ENCODE measurements at regions not wholly inside any gene's neighbourhood (a gene's known extent, or its start where the extent isn't known, plus 50 kb on each side); places are given as distances from the start of the nearest gene placed in this dataset.

- no peak overlapping the region for H3K4me3 ChIP-seq (ENCODE audit: severe bottlenecking)
- no peaks in the 10 kb centered on the region for H3K27me3 ChIP-seq (ENCODE audit: insufficient read depth, poor library complexity, severe bottlenecking)
- DNase-seq (ENCODE audit: low spot score): no peak
- H3K36me3 ChIP-seq (ENCODE audit: low read depth): no peaks in the 10 kb centered on the region
- no peak for ATAC-seq (ENCODE audit: low read depth)
- H3K27ac ChIP-seq (ENCODE audit: poor library complexity, severe bottlenecking): no peak overlapping the region
- no peaks in the 10 kb centered on the region for H3K4me1 ChIP-seq (ENCODE audit: insufficient read depth, poor library complexity, severe bottlenecking)
- H3K9me3 ChIP-seq (ENCODE audit: severe bottlenecking): no peaks in the 10 kb centered on the region
- no peak for TF ChIP-seq CTCF (IDR thresholded peaks at IDR 0.05; ENCODE audit: poor library complexity, severe bottlenecking)
These were observed 325.9 kb downstream of the FOXO1 start for GRCh38 chr13:40340368-40341095.

GRCh38 chr13:40341096-40341471, 325.4 kb downstream of the FOXO1 start:
- H3K9me3 ChIP-seq (ENCODE audit: severe bottlenecking): no peaks in the 10 kb centered on the region
- H3K4me3 ChIP-seq (ENCODE audit: severe bottlenecking): no peak overlapping the region
- no peaks in the 10 kb centered on the region for H3K27me3 ChIP-seq (ENCODE audit: insufficient read depth, poor library complexity, severe bottlenecking)
- ATAC-seq (ENCODE audit: low read depth) (no peak), DNase-seq (ENCODE audit: low spot score) (no peak)
- no peaks in the 10 kb centered on the region for H3K36me3 ChIP-seq (ENCODE audit: low read depth)
- H3K27ac ChIP-seq (ENCODE audit: poor library complexity, severe bottlenecking): no peak overlapping the region
- TF ChIP-seq CTCF (IDR thresholded peaks at IDR 0.05; ENCODE audit: poor library complexity, severe bottlenecking): no peak
- H3K4me1 ChIP-seq (ENCODE audit: insufficient read depth, poor library complexity, severe bottlenecking): no peaks in the 10 kb centered on the region

GRCh38 chr13:40341501-40341900, 324.9 kb downstream of the FOXO1 start:
- H3K9me3 ChIP-seq (ENCODE audit: severe bottlenecking): no peaks in the 10 kb centered on the region
- H3K4me1 ChIP-seq (ENCODE audit: insufficient read depth, poor library complexity, severe bottlenecking): no peaks in the 10 kb centered on the region
- DNase-seq (ENCODE audit: low spot score): no peak
- no peaks in the 10 kb centered on the region for H3K27me3 ChIP-seq (ENCODE audit: insufficient read depth, poor library complexity, severe bottlenecking)
- ATAC-seq (ENCODE audit: low read depth): no peak
- H3K36me3 ChIP-seq (ENCODE audit: low read depth): no peaks in the 10 kb centered on the region
- TF ChIP-seq CTCF (IDR thresholded peaks at IDR 0.05; ENCODE audit: poor library complexity, severe bottlenecking): no peak
- H3K27ac ChIP-seq (ENCODE audit: poor library complexity, severe bottlenecking): no peak overlapping the region
- no peak overlapping the region for H3K4me3 ChIP-seq (ENCODE audit: severe bottlenecking)

GRCh38 chr13:40342461-40342860, 324.0 kb downstream of the FOXO1 start:
- H3K27ac ChIP-seq (ENCODE audit: poor library complexity, severe bottlenecking): no peak overlapping the region
- H3K27me3 ChIP-seq (ENCODE audit: insufficient read depth, poor library complexity, severe bottlenecking): no peaks in the 10 kb centered on the region
- H3K4me3 ChIP-seq (ENCODE audit: severe bottlenecking): no peak overlapping the region
- TF ChIP-seq CTCF (IDR thresholded peaks at IDR 0.05; ENCODE audit: poor library complexity, severe bottlenecking): no peak
- no peak for ATAC-seq (ENCODE audit: low read depth)
- H3K9me3 ChIP-seq (ENCODE audit: severe bottlenecking): no peaks in the 10 kb centered on the region
- no peak for DNase-seq (ENCODE audit: low spot score)
- no peaks in the 10 kb centered on the region for H3K36me3 ChIP-seq (ENCODE audit: low read depth)
- H3K4me1 ChIP-seq (ENCODE audit: insufficient read depth, poor library complexity, severe bottlenecking): no peaks in the 10 kb centered on the region

GRCh38 chr13:40342901-40343300, 323.5 kb downstream of the FOXO1 start:
- DNase-seq (ENCODE audit: low spot score): no peak
- no peak for ATAC-seq (ENCODE audit: low read depth)
- TF ChIP-seq CTCF (IDR thresholded peaks at IDR 0.05; ENCODE audit: poor library complexity, severe bottlenecking): no peak
- Histone ChIP-seq H3K4me3 (ENCODE audit: severe bottlenecking) (no peak overlapping the region), H3K27me3 (ENCODE audit: insufficient read depth, poor library complexity, severe bottlenecking) (no peaks in the 10 kb centered on the region), H3K27ac (ENCODE audit: poor library complexity, severe bottlenecking) (no peak overlapping the region), H3K9me3 (ENCODE audit: severe bottlenecking) (no peaks in the 10 kb centered on the region), H3K36me3 (ENCODE audit: low read depth) (no peaks in the 10 kb centered on the region), H3K4me1 (ENCODE audit: insufficient read depth, poor library complexity, severe bottlenecking) (no peaks in the 10 kb centered on the region)

Data from RWPE2 (cell line).